ENCODE measurements at regions not wholly inside any gene's neighbourhood (a gene's known extent, or its start where the extent isn't known, plus 50 kb on each side); places are given as distances from the start of the nearest gene placed in this dataset.

- H3K27me3 Mint-ChIP-seq (ENCODE audit: unreplicated experiment): peaks cover 5% of the 10 kb centered on the region
- H3K27ac Mint-ChIP-seq (ENCODE audit: unreplicated experiment): no peak overlapping the region
- H3K36me3 Mint-ChIP-seq (ENCODE audit: unreplicated experiment): no peaks in the 10 kb centered on the region
- no peaks in the 10 kb centered on the region for H3K4me1 Mint-ChIP-seq (ENCODE audit: low read depth, unreplicated experiment)
- H3K4me3 Mint-ChIP-seq (ENCODE audit: unreplicated experiment): no peak overlapping the region
- H3K9me3 Mint-ChIP-seq (ENCODE audit: unreplicated experiment): no peaks in the 10 kb centered on the region
- TF ChIP-seq CTCF (IDR thresholded peaks at IDR 0.05; ENCODE audit: partially characterized antibody, unreplicated experiment): no peak
- DNase-seq: no peak
Observed at GRCh38 chr4:37759833-37760232, 66.7 kb upstream of the PGM2 start.

- H3K4me3 Mint-ChIP-seq (ENCODE audit: unreplicated experiment): no peak overlapping the region
- no peak overlapping the region for H3K27ac Mint-ChIP-seq (ENCODE audit: unreplicated experiment)
- peaks cover 2% of the 10 kb centered on the region for H3K27me3 Mint-ChIP-seq (ENCODE audit: unreplicated experiment)
- TF ChIP-seq CTCF (IDR thresholded peaks at IDR 0.05; ENCODE audit: partially characterized antibody, unreplicated experiment): no peak
- no peaks in the 10 kb centered on the region for H3K4me1 Mint-ChIP-seq (ENCODE audit: low read depth, unreplicated experiment)
- no peak for DNase-seq
- no peaks in the 10 kb centered on the region for H3K36me3 Mint-ChIP-seq (ENCODE audit: unreplicated experiment)
- H3K9me3 Mint-ChIP-seq (ENCODE audit: unreplicated experiment): no peaks in the 10 kb centered on the region
Observed at GRCh38 chr4:37758226-37758625, 68.3 kb upstream of the PGM2 start.

GRCh38 chr4:37757761-37758160 is 68.7 kb upstream of the PGM2 start:
- DNase-seq: no peak
- Mint-ChIP-seq H3K4me3 (ENCODE audit: unreplicated experiment) (no peak overlapping the region), H3K9me3 (ENCODE audit: unreplicated experiment) (no peaks in the 10 kb centered on the region), H3K27me3 (ENCODE audit: unreplicated experiment) (peaks cover 2% of the 10 kb centered on the region), H3K27ac (ENCODE audit: unreplicated experiment) (no peak overlapping the region), H3K4me1 (ENCODE audit: low read depth, unreplicated experiment) (no peaks in the 10 kb centered on the region), H3K36me3 (ENCODE audit: unreplicated experiment) (no peaks in the 10 kb centered on the region)
- TF ChIP-seq CTCF (IDR thresholded peaks at IDR 0.05; ENCODE audit: partially characterized antibody, unreplicated experiment): no peak

- no peak for TF ChIP-seq CTCF (IDR thresholded peaks at IDR 0.05; ENCODE audit: partially characterized antibody, unreplicated experiment)
- H3K9me3 Mint-ChIP-seq (ENCODE audit: unreplicated experiment): no peaks in the 10 kb centered on the region
- H3K27ac Mint-ChIP-seq (ENCODE audit: unreplicated experiment): no peak overlapping the region
- DNase-seq: no peak
- H3K4me3 Mint-ChIP-seq (ENCODE audit: unreplicated experiment): no peak overlapping the region
- H3K4me1 Mint-ChIP-seq (ENCODE audit: low read depth, unreplicated experiment): no peaks in the 10 kb centered on the region
- peaks cover 2% of the 10 kb centered on the region for H3K27me3 Mint-ChIP-seq (ENCODE audit: unreplicated experiment)
- H3K36me3 Mint-ChIP-seq (ENCODE audit: unreplicated experiment): no peaks in the 10 kb centered on the region
Observed at GRCh38 chr4:37757121-37757520, 69.4 kb upstream of the PGM2 start.

- no peak overlapping the region for H3K27ac Mint-ChIP-seq (ENCODE audit: unreplicated experiment)
- H3K4me3 Mint-ChIP-seq (ENCODE audit: unreplicated experiment): no peak overlapping the region
- peaks cover 3% of the 10 kb centered on the region for H3K9me3 Mint-ChIP-seq (ENCODE audit: unreplicated experiment)
- H3K27me3 Mint-ChIP-seq (ENCODE audit: unreplicated experiment): peaks cover 2% of the 10 kb centered on the region
- no peak for DNase-seq
- H3K36me3 Mint-ChIP-seq (ENCODE audit: unreplicated experiment): no peaks in the 10 kb centered on the region
- no peak for TF ChIP-seq CTCF (IDR thresholded peaks at IDR 0.05; ENCODE audit: partially characterized antibody, unreplicated experiment)
- H3K4me1 Mint-ChIP-seq (ENCODE audit: low read depth, unreplicated experiment): peaks cover 3% of the 10 kb centered on the region
Observed at GRCh38 chr4:37754410-37755185, 68.4 kb upstream of the RELL1 start.
